ENCODE measurements at regions not wholly inside any gene's neighbourhood (a gene's known extent, or its start where the extent isn't known, plus 50 kb on each side); places are given as distances from the start of the nearest gene placed in this dataset.

GRCh38 chr18:41150316-41150715 lies 804.7 kb upstream of the PIK3C3 start:
- Histone ChIP-seq H3K36me3 (ENCODE audit: control insufficient read depth in 2 of 2, insufficient read depth in 2 of 2, low read length in 2 of 2) (no peaks in the 10 kb centered on the region), H3K9ac (ENCODE audit: low read depth in 1 of 2, low read length in 2 of 2) (no peak overlapping the region), H3K27ac (ENCODE audit: low read depth in 2 of 2, low read length in 2 of 2) (no peak overlapping the region), H3K27me3 (ENCODE audit: control insufficient read depth in 2 of 2, insufficient read depth in 2 of 2, low read length in 2 of 2) (no peaks in the 10 kb centered on the region), H3K4me1 (ENCODE audit: control insufficient read depth in 2 of 2, insufficient read depth in 2 of 2, low read length in 2 of 2) (no peaks in the 10 kb centered on the region), H3K9me3 (ENCODE audit: control insufficient read depth in 2 of 2, low read length in 2 of 2) (no peaks in the 10 kb centered on the region), H3K4me3 (ENCODE audit: low read length in 2 of 2) (no peak overlapping the region)

GRCh38 chr18:41146301-41146700 lies 808.7 kb upstream of the PIK3C3 start:
- Histone ChIP-seq H3K9ac (ENCODE audit: low read depth in 1 of 2, low read length in 2 of 2) (no peak overlapping the region), H3K9me3 (ENCODE audit: control insufficient read depth in 2 of 2, low read length in 2 of 2) (no peaks in the 10 kb centered on the region)

GRCh38 chr18:41145516-41145915 lies 809.5 kb upstream of the PIK3C3 start:
- no peaks in the 10 kb centered on the region for H3K27me3 ChIP-seq (ENCODE audit: control insufficient read depth in 2 of 2, insufficient read depth in 2 of 2, low read length in 2 of 2)
- H3K4me3 ChIP-seq (ENCODE audit: low read length in 2 of 2), result no peak overlapping the region
- H3K9ac ChIP-seq (ENCODE audit: low read depth in 1 of 2, low read length in 2 of 2), result no peak overlapping the region
- H3K4me1 ChIP-seq (ENCODE audit: control insufficient read depth in 2 of 2, insufficient read depth in 2 of 2, low read length in 2 of 2), result no peaks in the 10 kb centered on the region
- no peaks in the 10 kb centered on the region for H3K9me3 ChIP-seq (ENCODE audit: control insufficient read depth in 2 of 2, low read length in 2 of 2)
- no peaks in the 10 kb centered on the region for H3K36me3 ChIP-seq (ENCODE audit: control insufficient read depth in 2 of 2, insufficient read depth in 2 of 2, low read length in 2 of 2)
- H3K27ac ChIP-seq (ENCODE audit: low read depth in 2 of 2, low read length in 2 of 2), result no peak overlapping the region

More at GRCh38 chr18:41146301-41146700, 808.7 kb upstream of the PIK3C3 start:
- Histone ChIP-seq H3K36me3 (ENCODE audit: control insufficient read depth in 2 of 2, insufficient read depth in 2 of 2, low read length in 2 of 2) (no peaks in the 10 kb centered on the region), H3K4me1 (ENCODE audit: control insufficient read depth in 2 of 2, insufficient read depth in 2 of 2, low read length in 2 of 2) (no peaks in the 10 kb centered on the region), H3K27me3 (ENCODE audit: control insufficient read depth in 2 of 2, insufficient read depth in 2 of 2, low read length in 2 of 2) (no peaks in the 10 kb centered on the region), H3K4me3 (ENCODE audit: low read length in 2 of 2) (no peak overlapping the region), H3K27ac (ENCODE audit: low read depth in 2 of 2, low read length in 2 of 2) (no peak overlapping the region)

GRCh38 chr18:41144441-41144840 lies 810.6 kb upstream of the PIK3C3 start:
- Histone ChIP-seq H3K4me1 (ENCODE audit: control insufficient read depth in 2 of 2, insufficient read depth in 2 of 2, low read length in 2 of 2) (no peaks in the 10 kb centered on the region), H3K36me3 (ENCODE audit: control insufficient read depth in 2 of 2, insufficient read depth in 2 of 2, low read length in 2 of 2) (no peaks in the 10 kb centered on the region), H3K9ac (ENCODE audit: low read depth in 1 of 2, low read length in 2 of 2) (no peak overlapping the region), H3K4me3 (ENCODE audit: low read length in 2 of 2) (no peak overlapping the region), H3K9me3 (ENCODE audit: control insufficient read depth in 2 of 2, low read length in 2 of 2) (no peaks in the 10 kb centered on the region), H3K27me3 (ENCODE audit: control insufficient read depth in 2 of 2, insufficient read depth in 2 of 2, low read length in 2 of 2) (no peaks in the 10 kb centered on the region), H3K27ac (ENCODE audit: low read depth in 2 of 2, low read length in 2 of 2) (no peak overlapping the region)

- no peaks in the 10 kb centered on the region for H3K9me3 ChIP-seq (ENCODE audit: control insufficient read depth in 2 of 2, low read length in 2 of 2)
- no peak overlapping the region for H3K9ac ChIP-seq (ENCODE audit: low read depth in 1 of 2, low read length in 2 of 2)
- no peaks in the 10 kb centered on the region for H3K36me3 ChIP-seq (ENCODE audit: control insufficient read depth in 2 of 2, insufficient read depth in 2 of 2, low read length in 2 of 2)
- H3K4me1 ChIP-seq (ENCODE audit: control insufficient read depth in 2 of 2, insufficient read depth in 2 of 2, low read length in 2 of 2), result no peaks in the 10 kb centered on the region
- H3K4me3 ChIP-seq (ENCODE audit: low read length in 2 of 2), result no peak overlapping the region
- no peaks in the 10 kb centered on the region for H3K27me3 ChIP-seq (ENCODE audit: control insufficient read depth in 2 of 2, insufficient read depth in 2 of 2, low read length in 2 of 2)
- H3K27ac ChIP-seq (ENCODE audit: low read depth in 2 of 2, low read length in 2 of 2), result no peak overlapping the region
Measured at GRCh38 chr18:41140506-41140905, 814.5 kb upstream of the PIK3C3 start.

GRCh38 chr18:41135146-41135545 lies 819.9 kb upstream of the PIK3C3 start:
- Histone ChIP-seq H3K9me3 (ENCODE audit: control insufficient read depth in 2 of 2, low read length in 2 of 2) (no peaks in the 10 kb centered on the region), H3K36me3 (ENCODE audit: control insufficient read depth in 2 of 2, insufficient read depth in 2 of 2, low read length in 2 of 2) (no peaks in the 10 kb centered on the region), H3K27ac (ENCODE audit: low read depth in 2 of 2, low read length in 2 of 2) (no peak overlapping the region), H3K4me3 (ENCODE audit: low read length in 2 of 2) (no peak overlapping the region), H3K9ac (ENCODE audit: low read depth in 1 of 2, low read length in 2 of 2) (no peak overlapping the region), H3K4me1 (ENCODE audit: control insufficient read depth in 2 of 2, insufficient read depth in 2 of 2, low read length in 2 of 2) (no peaks in the 10 kb centered on the region), H3K27me3 (ENCODE audit: control insufficient read depth in 2 of 2, insufficient read depth in 2 of 2, low read length in 2 of 2) (no peaks in the 10 kb centered on the region)

GRCh38 chr18:41134426-41134825 lies 820.6 kb upstream of the PIK3C3 start:
- H3K4me1 ChIP-seq (ENCODE audit: control insufficient read depth in 2 of 2, insufficient read depth in 2 of 2, low read length in 2 of 2), result no peaks in the 10 kb centered on the region
- no peak overlapping the region for H3K4me3 ChIP-seq (ENCODE audit: low read length in 2 of 2)

GRCh38 chr18:41131050-41131449 lies 824.0 kb upstream of the PIK3C3 start:
- no peak overlapping the region for H3K9ac ChIP-seq (ENCODE audit: low read depth in 1 of 2, low read length in 2 of 2)
- H3K9me3 ChIP-seq (ENCODE audit: control insufficient read depth in 2 of 2, low read length in 2 of 2), result no peaks in the 10 kb centered on the region

More at GRCh38 chr18:41134426-41134825, 820.6 kb upstream of the PIK3C3 start:
- no peak overlapping the region for H3K9ac ChIP-seq (ENCODE audit: low read depth in 1 of 2, low read length in 2 of 2)
- H3K36me3 ChIP-seq (ENCODE audit: control insufficient read depth in 2 of 2, insufficient read depth in 2 of 2, low read length in 2 of 2), result no peaks in the 10 kb centered on the region
- H3K27me3 ChIP-seq (ENCODE audit: control insufficient read depth in 2 of 2, insufficient read depth in 2 of 2, low read length in 2 of 2), result no peaks in the 10 kb centered on the region
- no peak overlapping the region for H3K27ac ChIP-seq (ENCODE audit: low read depth in 2 of 2, low read length in 2 of 2)
- H3K9me3 ChIP-seq (ENCODE audit: control insufficient read depth in 2 of 2, low read length in 2 of 2), result no peaks in the 10 kb centered on the region

GRCh38 chr18:41128545-41128944 lies 826.5 kb upstream of the PIK3C3 start:
- Histone ChIP-seq H3K36me3 (ENCODE audit: control insufficient read depth in 2 of 2, insufficient read depth in 2 of 2, low read length in 2 of 2) (no peaks in the 10 kb centered on the region), H3K27me3 (ENCODE audit: control insufficient read depth in 2 of 2, insufficient read depth in 2 of 2, low read length in 2 of 2) (no peaks in the 10 kb centered on the region)

More at GRCh38 chr18:41131050-41131449, 824.0 kb upstream of the PIK3C3 start:
- H3K27ac ChIP-seq (ENCODE audit: low read depth in 2 of 2, low read length in 2 of 2), result no peak overlapping the region
- H3K4me1 ChIP-seq (ENCODE audit: control insufficient read depth in 2 of 2, insufficient read depth in 2 of 2, low read length in 2 of 2), result no peaks in the 10 kb centered on the region
- no peak overlapping the region for H3K4me3 ChIP-seq (ENCODE audit: low read length in 2 of 2)
- H3K27me3 ChIP-seq (ENCODE audit: control insufficient read depth in 2 of 2, insufficient read depth in 2 of 2, low read length in 2 of 2), result no peaks in the 10 kb centered on the region
- no peaks in the 10 kb centered on the region for H3K36me3 ChIP-seq (ENCODE audit: control insufficient read depth in 2 of 2, insufficient read depth in 2 of 2, low read length in 2 of 2)

GRCh38 chr18:41128126-41128525 lies 826.9 kb upstream of the PIK3C3 start:
- no peaks in the 10 kb centered on the region for H3K36me3 ChIP-seq (ENCODE audit: control insufficient read depth in 2 of 2, insufficient read depth in 2 of 2, low read length in 2 of 2)
- H3K27ac ChIP-seq (ENCODE audit: low read depth in 2 of 2, low read length in 2 of 2), result no peak overlapping the region
- H3K4me3 ChIP-seq (ENCODE audit: low read length in 2 of 2), result no peak overlapping the region
- no peak overlapping the region for H3K9ac ChIP-seq (ENCODE audit: low read depth in 1 of 2, low read length in 2 of 2)
- no peaks in the 10 kb centered on the region for H3K9me3 ChIP-seq (ENCODE audit: control insufficient read depth in 2 of 2, low read length in 2 of 2)
- no peaks in the 10 kb centered on the region for H3K27me3 ChIP-seq (ENCODE audit: control insufficient read depth in 2 of 2, insufficient read depth in 2 of 2, low read length in 2 of 2)
- H3K4me1 ChIP-seq (ENCODE audit: control insufficient read depth in 2 of 2, insufficient read depth in 2 of 2, low read length in 2 of 2), result no peaks in the 10 kb centered on the region

More at GRCh38 chr18:41128545-41128944, 826.5 kb upstream of the PIK3C3 start:
- Histone ChIP-seq H3K4me3 (ENCODE audit: low read length in 2 of 2) (no peak overlapping the region), H3K27ac (ENCODE audit: low read depth in 2 of 2, low read length in 2 of 2) (no peak overlapping the region), H3K4me1 (ENCODE audit: control insufficient read depth in 2 of 2, insufficient read depth in 2 of 2, low read length in 2 of 2) (no peaks in the 10 kb centered on the region), H3K9ac (ENCODE audit: low read depth in 1 of 2, low read length in 2 of 2) (no peak overlapping the region), H3K9me3 (ENCODE audit: control insufficient read depth in 2 of 2, low read length in 2 of 2) (no peaks in the 10 kb centered on the region)
